ENCODE measurements at regions not wholly inside any gene's neighbourhood (a gene's known extent, or its start where the extent isn't known, plus 50 kb on each side); places are given as distances from the start of the nearest gene placed in this dataset.

DNA sequence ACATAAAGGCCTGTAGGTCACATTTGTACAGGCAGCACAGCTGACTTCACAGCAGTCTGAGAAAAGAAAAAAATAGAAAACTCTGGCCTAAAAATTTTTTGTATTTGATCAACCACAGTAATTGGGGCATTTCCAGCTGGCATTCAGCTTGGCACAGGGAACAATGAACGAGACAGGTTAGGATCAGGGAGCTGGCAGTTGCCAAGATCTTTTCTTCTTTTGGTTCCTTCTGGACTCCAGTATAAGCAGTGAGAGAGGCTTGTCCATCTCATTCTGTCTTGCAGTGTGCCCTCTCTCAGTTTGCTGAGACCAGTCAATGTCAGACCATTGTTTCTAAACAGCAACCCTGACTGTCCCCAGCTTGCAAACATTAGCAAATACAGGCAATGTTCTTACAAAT is 601.1 kb downstream of the TLR4 start:
- DNase-seq (ENCODE audit: low read depth) = no peak

DNA sequence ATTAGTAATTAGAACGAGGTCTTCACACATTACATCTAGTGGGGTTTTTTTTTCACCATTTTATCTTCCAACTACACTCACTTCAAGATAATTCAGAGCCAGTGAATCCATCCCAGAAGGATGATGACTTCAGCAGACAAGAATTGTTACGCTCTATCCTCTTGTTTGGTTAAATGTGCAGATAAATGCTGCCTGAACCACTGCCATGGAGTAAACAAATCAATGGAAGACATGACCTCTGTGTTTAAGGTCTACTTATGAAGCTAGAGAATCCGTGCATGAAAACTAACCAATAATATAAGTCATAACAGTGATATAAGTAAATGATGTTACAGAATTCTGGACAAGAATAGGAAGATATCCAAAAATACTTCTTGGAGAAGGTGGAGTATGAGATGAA is 602.6 kb downstream of the TLR4 start:
- DNase-seq (ENCODE audit: low read depth) = no peak

DNA sequence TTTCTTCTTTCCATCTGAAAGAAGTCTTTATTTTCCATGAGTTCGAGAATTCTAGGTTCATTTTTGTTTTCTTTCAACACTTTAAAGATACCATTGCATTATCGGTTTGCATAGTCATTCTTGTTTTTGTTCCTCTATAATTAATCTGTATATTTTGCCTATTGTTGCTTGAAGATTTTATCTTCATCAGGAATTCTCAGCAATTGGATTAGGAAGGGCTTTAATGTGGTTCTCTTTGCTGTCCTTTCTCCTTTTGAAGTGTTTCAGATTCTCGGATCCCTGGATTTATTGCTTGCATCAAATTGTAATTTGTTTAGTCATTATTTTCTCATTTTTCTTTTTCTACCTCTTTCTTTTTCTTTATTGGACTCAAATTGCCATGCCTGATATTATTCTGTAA is 609.8 kb downstream of the TLR4 start:
- no peak for DNase-seq (ENCODE audit: low read depth)

DNA sequence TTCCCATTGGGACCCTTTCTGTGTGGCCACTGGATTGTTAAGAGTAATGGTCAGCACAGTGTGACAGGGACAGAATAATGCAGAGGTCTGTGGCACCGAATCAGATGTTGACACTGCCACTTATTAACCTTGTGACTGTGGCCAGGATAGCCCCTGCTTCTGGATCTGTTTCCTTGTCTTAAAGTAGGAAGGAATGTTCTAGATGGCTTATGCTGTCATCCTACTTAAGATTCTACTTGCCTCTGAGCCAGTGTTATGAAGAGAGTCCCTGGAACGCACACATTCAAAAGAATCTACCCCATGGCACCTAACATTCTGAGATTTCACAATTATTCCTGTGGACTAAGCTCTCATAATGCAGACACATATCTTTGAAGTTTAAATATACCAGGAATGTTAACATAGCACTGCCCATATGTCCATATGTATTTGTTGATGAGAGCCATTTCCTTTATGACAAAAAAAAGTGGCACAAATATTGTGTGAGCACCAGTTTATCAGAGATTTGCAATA is 612.7 kb downstream of the TLR4 start:
- DNase-seq (ENCODE audit: low read depth) = no peak

DNA sequence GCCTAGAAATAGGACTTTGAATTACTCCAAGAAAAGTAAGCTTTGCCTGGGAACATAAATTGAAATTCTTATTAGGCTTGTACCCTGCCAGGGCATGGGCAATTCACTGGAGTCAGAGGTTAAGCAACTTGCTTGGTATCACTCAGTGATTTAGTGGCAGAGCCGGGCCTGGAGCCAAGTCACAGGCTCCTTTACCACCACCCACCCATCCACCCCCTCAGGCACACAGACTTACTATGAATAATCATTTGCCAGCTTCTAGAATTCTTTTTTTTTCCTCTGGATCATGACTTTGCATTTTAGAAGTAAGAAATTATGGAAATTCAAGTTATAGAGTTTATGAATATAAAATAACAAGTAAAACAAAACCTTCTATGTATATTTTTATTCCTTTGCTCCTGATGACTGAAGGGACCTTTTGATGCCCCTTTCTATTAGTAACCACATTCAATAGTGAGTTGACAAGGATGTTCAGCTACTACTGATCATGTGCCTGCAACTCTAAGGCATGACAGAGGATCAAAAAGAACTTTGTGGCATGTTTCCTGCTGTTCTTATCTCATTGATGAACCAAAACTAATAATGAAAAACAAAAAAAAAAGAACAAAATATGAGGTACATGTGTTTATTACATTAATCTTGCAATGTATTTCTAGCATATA is 614.7 kb downstream of the TLR4 start:
- DNase-seq (ENCODE audit: low read depth) = no peak

DNA sequence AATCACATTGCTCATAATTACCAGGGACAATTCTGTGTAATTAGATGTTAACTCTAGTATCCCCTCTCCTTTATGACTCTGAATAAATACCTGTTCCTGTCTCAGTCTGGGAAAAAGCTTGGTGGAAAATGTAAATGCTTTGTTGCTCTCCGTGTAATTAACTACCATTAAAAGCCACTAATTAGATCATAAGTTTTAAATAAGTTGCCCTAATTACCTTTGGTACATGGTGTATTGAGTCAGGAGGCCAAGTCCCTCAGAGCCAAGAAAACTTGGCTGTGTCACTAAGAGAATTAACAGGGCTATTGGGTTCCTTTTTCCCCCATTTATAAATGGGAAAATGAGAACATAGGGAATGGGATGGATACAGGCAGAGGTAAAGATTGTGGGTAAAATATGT is 617.6 kb downstream of the TLR4 start:
- no peak for DNase-seq (ENCODE audit: low read depth)

DNA sequence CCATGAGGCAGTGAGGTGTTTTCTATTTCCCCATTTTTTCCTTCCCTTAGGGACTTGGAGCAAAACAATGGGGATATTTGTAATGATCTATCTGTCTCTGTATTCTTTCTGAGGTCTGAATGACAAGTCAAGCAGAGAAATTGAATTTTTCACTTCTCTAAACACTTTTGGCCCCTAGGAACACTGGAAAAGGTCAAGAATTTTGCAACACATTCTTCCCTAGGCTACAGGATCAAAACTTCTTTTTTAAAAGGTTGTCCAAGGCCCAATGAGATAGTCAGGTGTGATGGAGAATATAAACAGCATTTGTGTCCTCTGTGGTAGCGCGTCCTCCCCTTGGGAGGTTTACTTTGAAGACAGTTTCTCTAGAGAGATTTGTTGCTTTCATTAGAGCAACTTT is 620.5 kb downstream of the TLR4 start:
- DNase-seq (ENCODE audit: low read depth) = no peak

DNA sequence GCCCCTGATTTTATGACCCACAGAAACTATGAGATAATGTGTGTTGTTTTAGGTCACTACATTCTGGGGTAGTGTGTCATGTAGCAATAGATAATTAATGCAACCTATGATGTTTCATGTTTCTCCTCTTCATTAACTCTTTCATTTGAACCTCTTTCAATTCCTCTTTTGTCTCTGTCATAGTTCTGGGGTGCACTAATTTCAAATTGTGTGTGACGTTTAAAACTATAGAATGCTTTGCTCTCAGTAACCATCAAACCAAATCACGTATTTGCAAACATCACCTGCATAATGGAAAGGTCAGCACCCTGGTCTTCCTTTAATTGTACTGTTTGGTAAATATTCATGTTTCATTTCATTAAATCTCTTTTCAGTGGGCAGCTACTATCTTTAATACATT is 621.6 kb downstream of the TLR4 start:
- no peak for DNase-seq (ENCODE audit: low read depth)

DNA sequence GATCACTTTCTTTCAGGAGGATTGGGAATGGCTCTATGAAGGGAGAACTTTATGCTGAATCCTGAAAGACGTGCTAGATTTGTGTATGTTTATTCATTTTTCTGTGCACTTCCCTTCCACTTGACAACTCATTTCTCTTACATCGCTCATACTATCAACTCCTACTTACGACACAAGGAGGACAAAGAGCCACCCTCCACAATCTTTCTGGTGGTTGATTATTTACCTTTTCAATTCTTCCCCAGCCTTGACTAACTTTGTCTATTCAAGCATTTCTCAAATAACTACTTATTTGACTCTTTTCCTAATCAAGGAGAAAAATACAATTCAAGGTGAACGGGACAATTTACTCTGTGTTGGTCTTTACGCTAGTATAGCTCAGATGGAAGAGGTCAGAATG is 622.1 kb downstream of the TLR4 start:
- DNase-seq (ENCODE audit: low read depth) = no peak

DNA sequence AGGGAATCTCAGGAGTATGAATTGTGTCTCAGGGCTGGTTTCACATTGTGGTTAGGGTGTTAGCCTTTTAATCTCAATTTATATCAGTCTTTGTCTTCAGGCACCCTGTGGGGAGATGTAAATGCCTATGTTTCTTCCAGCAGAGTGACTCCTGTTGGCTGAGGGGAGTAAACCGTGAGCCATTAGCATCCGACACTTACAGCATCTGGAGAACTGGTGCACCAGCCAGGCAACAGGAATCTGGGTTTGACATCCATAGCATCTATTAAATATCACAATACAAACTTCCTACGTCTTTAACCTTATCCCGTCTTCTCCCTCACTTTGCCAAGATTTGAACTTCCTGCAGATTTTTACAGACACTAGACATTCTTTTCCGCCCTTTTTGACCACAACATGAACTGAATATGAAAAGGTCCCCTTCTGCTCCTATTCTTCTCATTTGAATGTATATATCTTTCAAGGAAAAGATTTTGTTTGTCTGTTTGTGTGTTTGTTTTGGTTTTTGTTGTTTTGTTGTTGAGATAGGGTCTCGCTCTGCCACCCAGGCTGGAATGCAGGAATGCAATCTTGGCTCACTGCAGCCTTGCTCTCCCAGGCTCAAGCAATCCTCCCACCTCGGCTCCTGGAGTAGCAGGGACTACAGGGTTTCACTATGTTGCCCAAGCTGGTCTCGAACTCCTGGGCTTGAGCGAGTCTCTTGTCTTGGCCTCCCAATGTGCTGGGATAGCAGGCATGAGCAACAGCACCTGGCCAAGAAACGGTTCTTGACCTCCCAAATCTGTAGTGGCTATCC is 626.2 kb downstream of the TLR4 start:
- no peak for DNase-seq (ENCODE audit: low read depth)

DNA sequence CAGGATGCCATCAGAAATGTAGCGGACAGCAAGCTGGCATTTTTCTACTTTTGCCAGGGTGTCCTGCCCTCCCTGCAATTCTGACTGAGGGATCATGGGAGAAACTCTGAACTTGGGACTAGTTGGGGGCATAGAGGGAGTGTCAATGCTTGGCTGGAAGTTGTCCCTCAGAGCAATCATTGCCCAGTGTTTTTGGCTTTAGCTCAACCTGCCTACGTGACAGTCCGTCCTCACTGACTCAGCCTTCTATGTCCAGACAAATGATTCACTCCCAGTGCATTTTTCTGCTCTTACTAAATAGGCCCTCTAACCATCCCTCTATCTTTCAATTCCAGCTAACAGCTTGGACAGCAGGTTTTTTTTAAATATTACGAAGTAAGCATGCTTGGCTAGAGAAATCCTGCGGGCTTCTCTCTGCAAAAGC is 627.4 kb downstream of the TLR4 start:
- DNase-seq (ENCODE audit: low read depth) = no peak

DNA sequence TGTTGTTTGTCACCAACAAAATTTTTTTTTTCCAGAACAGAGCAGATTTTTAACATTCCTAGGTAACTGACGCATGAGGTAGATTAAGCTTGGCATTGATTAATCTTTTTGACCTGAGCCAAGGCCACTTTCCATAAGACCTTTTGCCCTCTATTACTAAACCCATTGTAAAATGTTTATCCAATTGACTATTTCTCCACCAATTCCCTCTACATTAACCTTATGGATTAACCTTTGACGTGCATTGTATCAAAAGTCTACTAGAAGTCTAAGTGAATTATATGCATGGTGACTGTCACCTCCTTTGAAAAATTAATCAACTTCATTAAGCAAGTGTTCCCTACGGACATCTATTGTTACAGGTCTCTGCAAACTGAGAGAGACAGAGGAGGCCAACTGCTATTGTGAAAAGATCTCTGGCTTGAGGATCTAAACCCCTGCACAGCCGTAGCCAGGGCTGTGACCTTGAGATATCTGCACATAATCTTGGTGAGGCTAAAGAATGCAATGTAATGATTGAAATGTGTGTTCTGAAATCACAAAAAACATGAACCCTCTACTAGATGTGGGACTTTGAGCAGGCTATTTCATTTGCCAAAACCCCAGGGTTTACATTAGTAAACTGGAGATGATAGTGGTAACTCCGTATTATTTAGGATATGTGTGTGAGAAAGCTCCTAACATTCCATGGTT is 632.2 kb downstream of the TLR4 start:
- no peak for DNase-seq (ENCODE audit: low read depth)

DNA sequence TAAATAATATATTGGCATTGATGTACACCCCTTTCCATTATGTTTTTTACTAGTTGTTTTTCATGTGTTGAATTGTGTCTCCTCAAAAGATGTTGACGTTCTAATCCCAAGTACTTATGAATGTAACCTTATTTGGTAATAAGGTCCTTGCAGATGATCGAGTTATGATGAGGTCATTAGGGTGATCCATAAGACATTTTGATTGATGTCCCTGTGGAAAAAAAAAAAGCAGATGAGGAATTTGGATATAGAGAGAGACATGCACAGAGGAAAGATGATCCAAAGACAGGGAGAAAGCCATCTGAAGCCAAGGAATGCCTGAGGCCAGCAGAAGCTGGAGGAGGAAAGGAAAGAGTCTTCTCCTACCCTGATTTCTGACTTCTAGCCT is 632.7 kb downstream of the TLR4 start:
- DNase-seq (ENCODE audit: low read depth) = no peak

DNA sequence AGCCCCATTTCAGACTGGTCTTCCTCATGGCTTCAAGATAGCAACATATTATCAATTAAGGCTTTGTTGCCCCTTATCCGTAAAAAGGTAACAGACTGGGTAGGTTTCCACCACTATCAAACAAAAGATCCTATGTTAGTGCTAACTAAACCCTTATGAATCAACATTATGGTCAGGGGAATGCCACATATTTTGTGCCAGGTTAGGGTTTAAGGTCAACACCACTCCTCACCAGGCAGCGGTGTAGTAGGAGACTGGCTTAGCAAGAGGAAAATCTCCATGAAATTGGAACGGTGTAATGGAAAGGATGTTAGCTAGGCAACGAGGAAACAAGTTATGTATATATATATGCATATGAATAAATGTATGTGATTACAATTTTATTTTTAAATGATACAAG is 655.8 kb downstream of the TLR4 start:
- no peak for DNase-seq (ENCODE audit: low read depth)

DNA sequence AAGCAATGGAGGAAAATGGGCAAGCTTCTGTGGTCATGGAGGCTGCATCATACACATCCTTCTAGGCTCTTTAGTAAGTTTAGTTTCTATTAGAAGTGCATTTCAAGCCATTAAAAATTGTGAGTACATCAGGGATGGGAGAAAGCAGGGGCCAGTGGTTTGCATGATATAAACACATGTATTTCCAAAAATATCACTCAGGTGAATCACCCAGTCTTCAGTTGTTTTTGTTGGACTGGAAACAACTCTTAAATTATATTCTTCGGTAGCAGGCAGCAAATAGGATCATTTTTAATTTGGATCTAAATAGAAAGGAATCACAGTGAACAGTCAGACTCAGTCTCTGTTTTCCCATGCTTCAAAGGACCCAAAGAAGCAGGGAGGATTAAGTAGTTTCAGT is 657.9 kb downstream of the TLR4 start:
- DNase-seq (ENCODE audit: low read depth) = no peak

DNA sequence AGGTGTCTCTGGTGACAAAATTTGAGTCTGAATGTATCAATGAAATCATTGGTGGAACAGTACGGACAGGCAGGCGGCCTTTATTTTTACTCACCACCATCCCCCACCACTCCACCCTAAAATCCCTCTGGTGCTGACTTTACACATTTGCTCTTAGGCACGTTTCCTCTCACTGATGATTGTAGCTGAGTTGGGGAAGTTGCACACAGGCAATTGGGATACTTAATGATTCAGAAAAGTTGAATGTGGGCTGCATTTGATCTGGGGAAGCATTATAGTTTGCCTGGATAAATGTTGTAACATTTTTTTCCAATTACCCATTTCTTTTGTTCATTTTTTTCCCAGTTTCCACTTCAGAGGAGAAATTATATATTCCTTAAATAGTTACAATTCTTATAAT is 658.4 kb downstream of the TLR4 start:
- no peak for DNase-seq (ENCODE audit: low read depth)

DNA sequence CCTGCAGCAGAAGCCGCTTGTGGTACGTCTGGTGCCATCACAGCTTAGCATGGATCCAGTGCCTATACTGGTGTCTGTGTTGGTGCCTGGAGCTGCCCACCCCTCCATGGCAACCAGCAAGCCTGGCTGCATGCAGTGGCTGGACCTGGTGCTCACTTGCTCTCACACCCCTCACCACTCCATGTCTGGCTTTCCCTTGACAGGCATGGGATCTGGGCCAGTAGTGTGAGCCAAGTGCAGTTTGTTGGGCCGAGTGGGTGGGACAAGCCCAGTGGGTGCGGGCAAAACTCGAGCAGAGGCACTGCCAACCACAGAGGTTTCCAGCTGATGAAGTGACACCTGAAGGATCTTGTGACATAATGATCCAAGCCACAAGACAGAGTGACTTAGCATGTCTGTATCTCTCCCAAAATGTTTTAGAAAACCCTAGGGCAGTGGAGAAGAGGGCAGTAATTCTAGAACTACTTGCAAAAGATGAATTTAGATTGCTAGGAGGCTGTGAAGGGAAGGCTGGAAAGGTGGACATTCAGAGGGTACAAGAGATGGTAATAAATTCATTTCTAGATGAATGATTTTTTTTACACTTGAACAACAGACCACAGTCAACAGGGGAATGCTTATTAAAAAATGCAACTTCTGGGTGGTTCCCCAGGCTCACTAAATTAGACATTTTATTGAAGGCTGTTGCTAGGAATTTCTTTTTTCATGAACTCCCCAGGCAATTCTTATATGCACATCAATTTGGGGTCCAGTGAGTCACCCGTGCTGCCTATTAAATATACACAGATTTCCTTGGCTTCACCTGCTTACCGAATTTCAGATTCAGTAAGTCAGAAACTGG is 660.3 kb downstream of the TLR4 start:
- no peak for DNase-seq (ENCODE audit: low read depth)

DNA sequence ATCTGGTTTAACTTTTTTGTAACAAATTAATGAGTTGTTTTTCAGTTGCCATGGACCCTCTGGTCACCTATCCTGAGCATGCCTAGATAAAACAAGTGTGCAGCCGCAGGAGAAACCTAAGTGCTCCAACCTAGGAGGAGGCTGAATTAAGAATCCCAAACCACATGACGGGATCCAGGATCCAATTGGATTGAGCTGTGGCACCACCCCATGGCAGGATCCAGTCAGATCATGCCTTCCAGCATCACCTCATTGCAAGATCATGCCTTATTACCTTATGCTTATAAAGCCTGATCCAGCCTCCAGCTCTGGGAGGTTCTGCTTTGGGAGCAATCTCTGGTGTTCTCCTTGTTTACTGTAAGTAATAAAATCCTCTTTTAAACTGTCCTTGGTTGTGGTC is 662.0 kb downstream of the TLR4 start:
- no peak for DNase-seq (ENCODE audit: low read depth)

DNA sequence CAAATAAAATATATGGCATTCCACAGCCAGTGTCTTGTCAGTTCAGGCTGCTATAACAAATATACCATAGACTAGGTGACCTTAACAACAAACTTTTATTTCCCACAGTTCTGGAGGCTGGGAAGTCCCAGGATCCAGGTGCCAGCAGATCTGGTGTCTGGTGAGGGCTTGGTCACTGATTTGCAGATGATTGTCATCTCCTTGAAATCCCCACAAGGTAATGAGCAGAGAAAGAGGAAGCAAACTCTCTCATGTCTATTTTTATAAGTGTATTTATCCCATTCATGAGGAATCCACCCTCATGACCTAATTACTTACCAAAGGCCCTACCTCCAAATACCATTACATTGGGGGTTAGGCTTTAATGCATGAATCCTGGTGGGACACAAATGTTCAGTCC is 663.2 kb downstream of the TLR4 start:
- no peak for DNase-seq (ENCODE audit: low read depth)

DNA sequence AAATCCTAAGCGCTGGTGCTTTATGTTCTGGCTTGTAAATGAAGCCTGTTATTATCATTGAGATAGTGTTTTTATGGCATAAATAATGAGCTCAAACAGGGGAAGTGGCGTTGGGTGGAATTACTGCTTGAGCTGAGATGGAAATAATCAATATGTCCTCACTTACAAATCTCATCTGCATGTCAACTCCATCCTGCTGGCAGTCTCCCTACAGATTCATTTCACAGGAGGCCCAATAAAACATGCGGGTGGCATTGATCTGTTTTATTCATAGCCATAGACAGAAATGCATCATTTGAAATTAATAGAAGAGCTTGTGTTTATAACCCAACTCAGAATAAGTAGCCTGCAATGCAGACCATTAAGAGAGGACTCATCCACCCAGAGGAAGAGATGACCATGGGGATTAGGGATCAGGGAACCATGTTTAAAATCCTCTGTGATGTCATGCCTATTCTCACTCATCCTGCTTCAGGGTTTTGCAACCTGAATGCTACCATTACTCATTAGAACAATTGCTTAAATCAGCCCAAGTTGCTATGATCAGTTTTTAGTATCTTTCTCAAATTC is 680.4 kb downstream of the TLR4 start:
- DNase-seq (ENCODE audit: low read depth) = no peak

DNA sequence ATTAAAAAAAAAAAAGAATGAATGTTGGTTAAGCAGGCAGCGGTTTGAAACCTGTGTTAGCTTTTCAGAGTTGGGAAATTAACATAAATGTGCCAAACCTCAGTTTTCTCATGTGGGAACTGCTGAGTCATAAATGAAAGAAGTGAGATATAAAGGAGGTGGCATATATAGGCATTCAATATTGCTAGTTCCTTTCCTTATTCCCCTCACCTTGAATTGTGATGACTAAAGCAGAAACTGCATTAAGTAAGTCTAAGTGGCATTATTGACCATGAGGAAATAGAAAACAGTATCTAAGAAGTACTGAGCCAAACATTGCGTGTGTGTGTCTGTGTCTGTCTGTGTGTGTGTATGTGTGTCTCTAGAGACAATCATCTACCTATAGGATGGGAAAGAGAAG is 691.2 kb downstream of the TLR4 start:
- no peak for DNase-seq (ENCODE audit: low read depth)

DNA sequence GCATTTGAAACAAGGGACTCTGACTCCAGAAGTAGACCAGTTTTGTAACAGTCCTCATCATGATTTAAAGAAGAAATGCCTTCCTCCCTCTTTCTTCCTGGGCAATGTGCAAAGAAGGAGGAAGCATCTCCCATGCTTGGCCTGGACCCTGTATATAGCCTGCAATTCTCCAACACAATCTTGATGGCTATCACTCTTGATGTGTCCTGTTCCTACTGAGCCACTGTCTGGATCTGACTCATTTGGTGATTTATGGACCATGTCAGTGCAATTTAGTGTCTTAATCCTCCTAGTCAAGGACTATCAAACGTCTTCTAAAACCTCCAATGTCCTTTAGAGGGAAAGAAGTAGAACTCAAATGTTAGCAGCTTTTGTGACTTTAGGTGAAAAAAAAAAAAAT is 697.3 kb downstream of the TLR4 start:
- no peak for DNase-seq (ENCODE audit: low read depth)

All from stimulated activated CD4-positive, alpha-beta T cell treated with anti-CD3 and anti-CD28 coated beads, Interleukin-2, amount 100 ng/mL, for 4 hours (primary cell).